Ectodermal cell (in vitro differentiated cells): ENCODE measurements at regions not wholly inside any gene's neighbourhood (a gene's known extent, or its start where the extent isn't known, plus 50 kb on each side); places are given as distances from the start of the nearest gene placed in this dataset.
"Not testable (repeated sequence)": the region's sequence is repeated elsewhere in the genome, so short reads cannot be mapped to it uniquely, and the experiment has no call there.

ENCODE experiments used
- H3K27ac ChIP-seq: 2 replicates; pipeline ENCODE4 v1.7.0; 2013; ENCODE audit warnings: mild to moderate bottlenecking, low read depth, low read length; ENCODE audit not compliant: insufficient read depth, poor library complexity, severe bottlenecking
- H3K27me3 ChIP-seq: 2 replicates; pipeline ENCODE4 v1.7.0; 2013; ENCODE audit warnings: mild to moderate bottlenecking, low read length; ENCODE audit not compliant: insufficient read depth, control insufficient read depth, poor library complexity, severe bottlenecking
- H3K36me3 ChIP-seq: one replicate; pipeline ENCODE4 v1.7.0; 2013; ENCODE audit warnings: low read length; ENCODE audit not compliant: control insufficient read depth, insufficient read depth
- H3K4me1 ChIP-seq: one replicate; pipeline ENCODE4 v1.7.0; 2013; ENCODE audit warnings: low read length; ENCODE audit not compliant: control insufficient read depth, insufficient read depth
- H3K4me3 ChIP-seq: 2 replicates; pipeline ENCODE4 v1.7.0; 2013; ENCODE audit warnings: low read depth, low read length, control low read depth; ENCODE audit not compliant: insufficient read depth
- H3K9me3 ChIP-seq: 2 replicates; pipeline ENCODE4 v1.7.0; 2013; ENCODE audit warnings: mild to moderate bottlenecking, low read length, moderate library complexity; ENCODE audit not compliant: control insufficient read depth
- WGBS, 2 experiments: methylation state at CpG; one replicate each; pipeline ENCODE4 v1.1.7; 2013; ENCODE audit warnings: missing lambda C conversion rate in 2 of 2; 5-methylcytosine and 5-hydroxymethylcytosine counted together

DNA sequence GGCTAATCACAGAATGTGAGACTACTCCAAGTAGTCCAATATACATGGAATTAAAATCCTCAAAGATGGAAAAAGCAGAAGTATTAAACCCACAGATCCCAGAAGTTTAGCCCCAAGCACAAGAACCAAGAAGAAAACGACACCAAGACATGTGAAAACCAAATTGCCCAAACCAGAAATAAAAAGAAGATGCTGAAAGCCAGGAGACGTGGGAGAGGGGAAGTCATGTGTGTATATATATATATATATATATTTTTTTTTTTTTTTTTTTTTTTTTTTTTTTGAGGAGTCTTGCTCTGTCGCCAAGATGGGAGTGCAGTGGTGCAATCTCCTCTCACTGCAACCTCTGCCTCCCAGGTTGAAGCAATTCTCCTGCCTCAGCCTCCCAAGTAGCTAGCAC is 376.9 kb upstream of the FRG1 start:
- not testable (repeated sequence) for H3K27me3 ChIP-seq, H3K36me3 ChIP-seq, H3K9me3 ChIP-seq, H3K4me3 ChIP-seq, H3K27ac ChIP-seq, H3K4me1 ChIP-seq
- 83 to 100% methylated on average over 1 of the region's 3 CpGs for WGBS, 2 experiments

DNA sequence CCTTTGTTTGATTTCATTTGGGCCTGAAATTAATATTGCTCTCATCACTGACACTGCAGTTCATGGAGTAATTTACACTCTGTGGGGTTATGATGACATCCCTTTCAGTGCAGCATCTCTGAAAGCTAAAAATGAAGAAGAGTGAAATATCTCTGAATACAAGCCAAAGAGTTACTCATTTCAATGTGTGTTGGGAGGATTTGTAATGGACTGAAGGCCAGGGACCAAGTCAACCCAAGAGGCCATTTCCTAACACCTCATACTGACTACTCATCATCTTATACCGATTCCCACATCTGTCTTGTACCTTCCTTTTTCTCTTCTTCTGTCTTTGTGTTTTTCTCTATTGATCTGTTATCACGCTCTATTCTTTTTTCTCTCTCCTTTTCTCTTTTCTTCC is 374.4 kb upstream of the FRG1 start:
- 98% methylated on average over 2 of the region's 2 CpGs for WGBS, 2 experiments
- not testable (repeated sequence) for H3K27ac ChIP-seq, H3K36me3 ChIP-seq, H3K4me1 ChIP-seq, H3K27me3 ChIP-seq, H3K4me3 ChIP-seq, H3K9me3 ChIP-seq

DNA sequence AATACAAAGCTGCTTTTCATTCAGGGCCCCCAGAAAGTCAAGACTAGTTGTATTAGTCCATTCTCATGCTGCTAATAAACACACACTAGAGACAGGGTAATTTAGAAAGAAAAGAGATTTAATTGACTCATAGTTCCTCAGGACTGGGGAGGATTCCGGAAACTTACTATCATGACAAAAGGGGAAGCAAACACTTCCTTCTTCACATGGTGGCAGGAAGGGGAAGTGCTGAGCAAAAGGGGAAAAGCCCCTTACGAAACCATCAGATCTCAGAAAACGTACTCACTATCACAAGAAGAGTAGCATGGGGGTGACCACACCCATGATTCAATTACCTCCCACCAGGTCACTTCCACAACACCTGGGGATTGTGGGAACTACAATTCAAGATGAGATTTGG is 373.8 kb upstream of the FRG1 start:
- not testable (repeated sequence) for H3K36me3 ChIP-seq, H3K4me1 ChIP-seq, H3K9me3 ChIP-seq, H3K27me3 ChIP-seq, H3K27ac ChIP-seq, H3K4me3 ChIP-seq
- WGBS, 2 experiments = 70 to 93% methylated on average over 2 to 3 of the region's 3 CpGs

DNA sequence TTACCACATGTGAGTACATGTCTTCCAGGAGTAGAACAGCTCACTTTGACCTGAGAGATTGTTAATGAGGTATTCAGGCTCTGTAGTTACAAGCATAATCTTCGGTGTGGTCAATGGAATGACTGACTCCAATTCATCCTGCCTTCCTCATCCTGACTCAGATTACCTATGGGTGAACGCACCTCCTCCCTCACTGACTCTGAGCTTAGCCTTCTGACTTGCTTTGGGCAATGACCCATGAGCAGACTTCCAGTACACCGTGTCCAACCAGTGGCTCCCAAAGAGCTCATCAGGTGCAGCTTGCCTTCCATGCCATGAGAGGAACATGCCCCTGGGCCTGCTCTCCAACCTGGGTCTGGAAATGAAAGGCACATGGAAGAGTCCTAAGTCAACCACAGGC is 361.0 kb upstream of the FRG1 start:
- not testable (repeated sequence) for H3K27ac ChIP-seq, H3K4me3 ChIP-seq, H3K27me3 ChIP-seq, H3K9me3 ChIP-seq, H3K36me3 ChIP-seq, H3K4me1 ChIP-seq
- WGBS, 2 experiments = 88 to 92% methylated on average over 3 of the region's 3 CpGs

DNA sequence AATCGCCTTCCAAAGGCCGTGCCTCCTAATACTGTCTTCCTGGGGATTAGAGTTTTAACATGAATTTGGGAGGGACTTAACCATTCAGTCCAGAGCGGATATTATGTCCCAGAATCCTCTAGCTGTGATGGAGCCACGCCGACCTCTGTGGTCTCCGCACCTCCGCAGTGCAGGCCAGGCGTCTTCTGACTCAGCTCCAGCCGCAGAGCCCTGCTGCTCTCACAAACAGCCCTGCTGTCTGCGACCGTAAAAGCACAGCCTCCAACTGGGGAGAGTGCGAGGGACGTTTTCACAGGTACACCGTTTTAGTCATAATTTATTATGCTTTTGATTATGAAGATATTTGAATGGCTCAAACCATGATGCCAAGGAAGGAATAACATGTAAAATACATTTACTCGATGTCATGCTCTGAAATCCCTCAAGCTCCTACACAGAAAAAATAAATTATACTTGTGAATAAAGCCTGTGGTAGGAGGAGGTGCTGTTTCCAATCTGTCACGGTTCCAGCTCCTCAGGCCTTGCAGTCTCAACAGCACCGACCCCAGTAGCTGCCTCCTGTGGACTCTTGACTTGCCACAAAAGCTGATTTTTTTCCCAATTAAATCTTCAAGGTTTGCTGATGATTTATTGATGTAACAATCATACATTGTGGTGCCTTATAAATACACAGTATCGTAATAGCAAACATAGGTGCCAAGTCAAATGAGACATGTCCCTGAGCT is 353.6 kb upstream of the FRG1 start:
- not testable (repeated sequence) for H3K4me3 ChIP-seq, H3K36me3 ChIP-seq, H3K9me3 ChIP-seq, H3K27me3 ChIP-seq, H3K4me1 ChIP-seq, H3K27ac ChIP-seq
- WGBS, 2 experiments = 86 to 88% methylated on average over 17 of the region's 18 CpGs

DNA sequence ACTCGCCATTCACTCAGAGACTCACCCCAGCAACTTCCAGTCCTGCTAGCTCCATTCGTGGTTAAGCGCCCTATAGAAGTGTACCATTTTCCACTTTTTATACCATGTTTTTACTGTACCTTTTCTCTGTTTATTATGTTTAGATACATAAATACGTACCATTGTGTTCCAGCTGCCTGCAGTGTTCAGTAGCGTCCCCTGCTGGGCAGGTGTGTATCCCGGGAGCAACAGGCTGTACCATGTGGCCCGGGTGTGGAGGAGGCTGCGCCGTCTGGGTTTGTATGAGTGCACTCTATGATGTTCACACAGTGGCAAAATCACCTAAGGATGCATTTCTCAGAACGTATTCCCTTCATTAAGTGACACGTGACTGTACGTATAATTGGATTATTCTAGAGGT is 351.5 kb upstream of the FRG1 start:
- H3K4me1 ChIP-seq, H3K9me3 ChIP-seq, H3K27ac ChIP-seq, H3K36me3 ChIP-seq, H3K27me3 ChIP-seq, H3K4me3 ChIP-seq: not testable (repeated sequence)
- WGBS, 2 experiments = 94 to 96% methylated on average over 9 to 12 of the region's 12 CpGs

DNA sequence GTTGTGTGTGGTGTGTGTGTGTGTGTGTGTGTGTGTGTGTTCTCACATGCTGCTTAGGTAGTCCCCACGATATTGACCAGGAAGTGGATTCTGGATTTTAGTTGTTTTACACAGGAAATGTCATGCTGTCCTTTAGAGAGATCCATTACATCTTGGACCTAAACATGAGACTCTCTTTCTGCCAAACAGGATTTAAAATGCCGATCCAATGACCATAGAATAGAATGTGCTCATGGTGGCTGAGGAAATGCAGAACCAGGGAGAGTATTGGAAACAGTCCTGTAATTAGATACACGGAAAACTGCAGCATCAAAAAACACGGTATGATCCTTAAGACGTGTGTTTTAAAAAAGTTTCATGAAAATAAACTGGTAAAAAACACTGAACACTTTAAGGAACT is 347.8 kb upstream of the FRG1 start:
- Histone ChIP-seq H3K4me1 (no peaks in the 10 kb centered on the region), H3K27me3 (no peaks in the 10 kb centered on the region)
- 92 to 96% methylated on average over 5 of the region's 5 CpGs for WGBS, 2 experiments

DNA sequence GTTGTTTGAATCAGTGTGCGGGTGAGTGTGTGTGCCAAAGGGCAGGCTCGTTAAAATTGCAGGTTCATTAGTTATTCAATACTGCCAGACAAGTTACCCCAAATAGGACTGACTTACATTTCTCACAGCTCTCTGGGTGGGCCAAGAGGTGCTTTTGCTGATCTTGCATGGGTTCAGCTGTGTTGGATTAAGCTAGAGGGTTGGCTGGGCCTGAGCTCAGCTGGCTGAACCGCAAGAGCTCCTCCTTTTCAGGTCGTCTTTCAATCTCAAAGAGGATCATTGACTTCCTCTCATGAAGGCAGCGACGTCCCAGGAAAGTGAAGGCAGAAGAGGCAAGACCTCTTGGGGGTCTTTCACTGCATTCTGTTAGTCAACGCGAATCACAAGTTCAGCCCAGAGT is 343.3 kb upstream of the FRG1 start:
- Histone ChIP-seq H3K36me3 (no peaks in the 10 kb centered on the region), H3K27me3 (no peaks in the 10 kb centered on the region), H3K9me3 (no peaks in the 10 kb centered on the region), H3K27ac (no peak overlapping the region), H3K4me3 (no peak overlapping the region), H3K4me1 (no peaks in the 10 kb centered on the region)
- 79 to 80% methylated on average over 6 to 8 of the region's 8 CpGs for WGBS, 2 experiments

More for the DNA sequence above, 347.8 kb upstream of the FRG1 start:
- H3K9me3 ChIP-seq = no peaks in the 10 kb centered on the region
- H3K4me3 ChIP-seq = no peak overlapping the region
- H3K36me3 ChIP-seq = no peaks in the 10 kb centered on the region
- H3K27ac ChIP-seq = no peak overlapping the region

DNA sequence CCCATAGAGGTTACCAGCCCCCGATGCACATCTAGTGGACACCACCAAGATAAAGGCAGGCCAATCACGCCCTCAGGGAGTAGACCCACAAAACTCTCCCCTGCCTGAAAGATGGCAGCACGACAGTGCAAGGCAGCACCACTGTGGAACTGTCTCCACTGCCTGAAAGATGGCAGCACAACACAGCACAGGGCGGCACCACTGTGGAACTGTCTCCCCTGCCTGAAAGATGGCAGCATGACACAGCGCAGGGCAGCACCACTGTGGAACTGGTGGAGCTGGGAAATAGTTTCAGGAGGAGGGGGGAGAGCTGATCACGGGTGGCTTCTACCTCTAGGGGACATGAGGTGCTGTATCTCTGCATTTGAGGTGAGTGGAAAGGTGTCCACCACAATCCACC is 340.4 kb upstream of the FRG1 start:
- H3K27ac ChIP-seq = no peak overlapping the region
- WGBS, 2 experiments = 94 to 96% methylated on average over 6 of the region's 6 CpGs
- H3K4me3 ChIP-seq = no peak overlapping the region
- no peaks in the 10 kb centered on the region for H3K27me3 ChIP-seq
- H3K9me3 ChIP-seq = no peaks in the 10 kb centered on the region
- H3K36me3 ChIP-seq = no peaks in the 10 kb centered on the region
- H3K4me1 ChIP-seq = no peaks in the 10 kb centered on the region

DNA sequence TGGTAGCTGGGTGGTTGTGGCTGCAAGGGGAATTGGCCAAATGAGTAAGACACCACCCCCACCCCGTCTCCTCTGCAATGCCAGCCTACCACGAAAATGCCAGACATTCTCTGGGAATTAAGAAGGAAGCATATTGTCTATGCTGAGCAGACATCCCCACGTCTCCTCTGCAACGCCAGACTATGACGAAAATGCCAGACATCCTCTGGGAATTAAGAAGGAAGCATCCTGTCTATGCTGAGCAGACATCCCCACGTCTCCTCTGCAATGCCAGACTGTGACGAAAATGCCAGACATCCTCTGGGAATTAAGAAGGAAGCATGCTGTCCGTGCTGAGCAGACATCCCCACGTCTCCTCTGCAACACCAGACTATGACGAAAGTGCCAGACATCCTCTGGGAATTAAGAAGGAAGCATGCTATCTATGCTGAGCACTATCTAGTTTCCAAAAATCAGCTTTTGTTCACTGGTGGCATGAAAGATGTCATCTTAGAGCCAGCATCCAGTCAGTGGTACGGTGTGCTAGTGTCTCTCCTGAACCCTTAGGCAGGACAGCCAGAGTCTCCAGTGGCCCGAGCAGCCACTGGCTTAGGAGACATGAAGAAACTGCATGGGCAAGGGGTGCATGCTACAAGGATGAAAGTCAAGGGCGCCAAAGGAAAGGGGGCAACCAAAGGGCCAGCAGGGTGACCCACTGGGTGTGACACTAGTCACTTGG is 339.8 kb upstream of the FRG1 start:
- no peaks in the 10 kb centered on the region for H3K27me3 ChIP-seq
- no peaks in the 10 kb centered on the region for H3K4me1 ChIP-seq
- H3K27ac ChIP-seq = no peak overlapping the region
- H3K36me3 ChIP-seq = no peaks in the 10 kb centered on the region
- 88 to 91% methylated on average over 13 of the region's 13 CpGs for WGBS, 2 experiments
- no peak overlapping the region for H3K4me3 ChIP-seq
- no peaks in the 10 kb centered on the region for H3K9me3 ChIP-seq
